Thoracic aorta (tissue), 2 donors: ENCODE measurements at regions not wholly inside any gene's neighbourhood (a gene's known extent, or its start where the extent isn't known, plus 50 kb on each side); places are given as distances from the start of the nearest gene placed in this dataset.

Experiments
- ATAC-seq: fragments of 150-250 bp; one replicate; pipeline ENCODE4 v1.8.0; 2017; ENCODE audit warnings: low read depth; ENCODE audit not compliant: insufficient number of reproducible peaks, low FRiP score
- DNase-seq: peaks from one replicate; pipeline ENCODE4 v3.0.0-alpha.2; 2020; ENCODE audit warnings: low spot score
- H3K27ac ChIP-seq, 2 donors: fragments of 200-600 bp; sonication (generic); 1 replicate in 1 of 2; 2 replicates in 1 of 2; pipeline ENCODE4 v1.5.1; 2016; ENCODE audit warnings: mild to moderate bottlenecking in 2 of 2, moderate library complexity in 2 of 2
- H3K27me3 ChIP-seq: fragments of 200-600 bp; sonication (generic); replicated peaks from 2 replicates; pipeline ENCODE4 v1.6.0; 2016; ENCODE audit warnings: mild to moderate bottlenecking; ENCODE audit not compliant: insufficient read depth
- H3K36me3 ChIP-seq: fragments of 200-600 bp; sonication (generic); one replicate; pipeline ENCODE4 v1.5.1; 2016
- H3K4me1 ChIP-seq, 2 donors: fragments of 200-600 bp; sonication (generic); 1 replicate in 1 of 2; 2 replicates in 1 of 2; pipeline versions ENCODE4 v1.5.1 to v1.6.0; 2016; ENCODE audit warnings: low read depth in 2 of 2, mild to moderate bottlenecking in 1 of 2; ENCODE audit not compliant: control insufficient read depth in 1 of 2
- H3K4me3 ChIP-seq: fragments of 200-600 bp; sonication (generic); 2 replicates; pipeline ENCODE4 v1.5.1; 2016; ENCODE audit warnings: mild to moderate bottlenecking
- H3K9me3 ChIP-seq: fragments of 200-600 bp; sonication (generic); 2 replicates; pipeline ENCODE4 v1.5.1; 2016
- CTCF ChIP-seq: fragments of 200-600 bp; sonication (generic); IDR thresholded peaks from one replicate; pipeline ENCODE4 v1.5.1; 2019; ENCODE audit warnings: antibody characterized with exemption

GRCh38 chr2:42875880-42876279 is 83.5 kb upstream of the HAAO start:
- DNase-seq (no peak), ATAC-seq (no peak)
- H3K36me3 ChIP-seq: no peaks in the 10 kb centered on the region
- H3K4me3 ChIP-seq: no peak overlapping the region
- TF ChIP-seq CTCF: no peak
- peaks cover 13 to 60% of the 10 kb centered on the region in 2 donors for H3K4me1 ChIP-seq
- no peaks in the 10 kb centered on the region for H3K27me3 ChIP-seq
- H3K27ac ChIP-seq: peak overlapping the region; percentile 75 to 85
- H3K9me3 ChIP-seq: no peaks in the 10 kb centered on the region

GRCh38 chr2:42874949-42875801 is 82.8 kb upstream of the HAAO start:
- no peaks in the 10 kb centered on the region for H3K9me3 ChIP-seq
- no peaks in the 10 kb centered on the region for H3K27me3 ChIP-seq
- DNase-seq: no peak
- peak; percentile 58 for ATAC-seq
- peaks cover 13 to 53% of the 10 kb centered on the region in 2 donors for H3K4me1 ChIP-seq
- H3K27ac ChIP-seq: peak overlapping the region; percentile 75 to 85
- TF ChIP-seq CTCF: no peak
- H3K4me3 ChIP-seq: no peak overlapping the region
- no peaks in the 10 kb centered on the region for H3K36me3 ChIP-seq

- no peak overlapping the region for H3K27ac ChIP-seq
- H3K36me3 ChIP-seq: no peaks in the 10 kb centered on the region
- H3K27me3 ChIP-seq: no peaks in the 10 kb centered on the region
- no peak for DNase-seq
- TF ChIP-seq CTCF: no peak
- peaks cover 10 to 45% of the 10 kb centered on the region in 2 donors for H3K4me1 ChIP-seq
- no peak overlapping the region for H3K4me3 ChIP-seq
- no peaks in the 10 kb centered on the region for H3K9me3 ChIP-seq
- no peak for ATAC-seq
Observed at GRCh38 chr2:42872721-42873120, 80.3 kb upstream of the HAAO start.

- no peaks in the 10 kb centered on the region for H3K9me3 ChIP-seq
- no peak for DNase-seq
- H3K27ac ChIP-seq: no peak overlapping the region
- no peaks in the 10 kb centered on the region for H3K27me3 ChIP-seq
- no peak for ATAC-seq
- peaks cover 22 to 51% of the 10 kb centered on the region in 2 donors for H3K4me1 ChIP-seq
- no peak for TF ChIP-seq CTCF
- no peak overlapping the region for H3K4me3 ChIP-seq
- H3K36me3 ChIP-seq: no peaks in the 10 kb centered on the region
Observed at GRCh38 chr2:42871372-42871771, 79.0 kb upstream of the HAAO start.

- no peak overlapping the region for H3K4me3 ChIP-seq
- no peak overlapping the region for H3K27ac ChIP-seq
- no peaks in the 10 kb centered on the region for H3K36me3 ChIP-seq
- DNase-seq (no peak), ATAC-seq (no peak)
- H3K27me3 ChIP-seq: no peaks in the 10 kb centered on the region
- H3K9me3 ChIP-seq: no peaks in the 10 kb centered on the region
- no peak for TF ChIP-seq CTCF
- H3K4me1 ChIP-seq: peaks cover 19 to 46% of the 10 kb centered on the region in 2 donors
Observed at GRCh38 chr2:42868874-42869273, 76.5 kb upstream of the HAAO start.
